HG03060 (cell line): ENCODE measurements at regions not wholly inside any gene's neighbourhood (a gene's known extent, or its start where the extent isn't known, plus 50 kb on each side); places are given as distances from the start of the nearest gene placed in this dataset.
A peak's percentile ranks its signal among the peaks of the same experiment; 100 is the strongest.

ENCODE experiments used
- ATAC-seq: cut with Tn5 transposase; IDR thresholded peaks from one replicate; pipeline ENCODE4 v1.9.1; 2021; ENCODE audit warnings: low read depth, moderate number of reproducible peaks; ENCODE audit not compliant: unreplicated experiment

DNA sequence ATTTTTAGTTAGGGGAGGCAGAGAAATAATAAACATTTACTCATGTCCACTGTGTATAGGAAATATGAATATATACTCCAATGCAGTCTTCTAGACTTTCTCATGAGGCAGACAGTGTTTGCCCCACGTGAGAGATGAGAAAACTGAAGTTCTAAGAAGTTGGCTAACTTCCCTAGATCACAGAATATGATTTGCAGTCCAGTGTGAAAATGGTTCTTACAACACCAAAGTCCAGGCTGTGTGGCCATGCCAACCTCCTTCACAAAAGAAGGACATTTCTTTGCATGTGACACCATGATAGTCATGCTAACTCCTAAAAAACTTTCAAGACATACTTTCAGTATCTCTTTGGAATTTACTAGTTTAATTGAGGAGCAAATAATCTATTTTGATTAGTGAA is 143.7 kb downstream of the IRS1 start:
- no peak for ATAC-seq

DNA sequence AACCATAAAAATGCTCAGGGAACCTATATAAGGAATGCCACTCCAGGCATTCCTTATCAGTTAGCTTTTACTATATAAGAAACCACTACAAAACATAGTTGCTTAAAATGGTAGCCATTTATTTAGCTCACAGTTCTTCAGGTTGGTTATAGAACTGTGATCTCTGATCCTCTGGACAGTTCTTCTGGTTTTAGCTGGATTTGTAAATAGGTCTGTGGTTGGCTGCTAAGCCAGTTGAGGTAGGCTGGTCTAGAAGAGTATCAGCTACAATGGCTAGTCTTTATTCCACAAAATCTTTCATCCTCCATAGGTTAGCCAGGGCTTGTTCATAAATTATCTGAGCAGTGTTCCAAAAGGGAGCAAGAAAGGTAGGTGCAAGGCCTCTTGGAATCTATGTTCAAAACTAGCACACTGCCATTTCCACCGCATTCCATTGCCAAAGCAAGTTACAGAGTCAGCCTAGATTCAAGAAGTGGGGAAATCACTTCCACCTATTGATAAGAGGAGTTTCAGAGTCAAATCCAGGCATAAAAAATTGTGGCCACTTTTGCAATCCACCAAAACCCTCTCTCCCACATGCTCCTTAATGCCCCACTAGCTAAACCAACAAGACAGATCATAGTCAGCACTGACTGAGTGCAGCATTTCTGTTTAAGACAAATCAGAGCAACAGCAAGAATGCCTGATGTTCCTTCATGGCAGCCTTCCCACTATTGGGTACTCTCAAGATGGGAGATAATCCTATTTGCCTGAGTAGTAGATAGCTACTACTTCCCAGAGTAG is 146.4 kb downstream of the IRS1 start:
- ATAC-seq = no peak

DNA sequence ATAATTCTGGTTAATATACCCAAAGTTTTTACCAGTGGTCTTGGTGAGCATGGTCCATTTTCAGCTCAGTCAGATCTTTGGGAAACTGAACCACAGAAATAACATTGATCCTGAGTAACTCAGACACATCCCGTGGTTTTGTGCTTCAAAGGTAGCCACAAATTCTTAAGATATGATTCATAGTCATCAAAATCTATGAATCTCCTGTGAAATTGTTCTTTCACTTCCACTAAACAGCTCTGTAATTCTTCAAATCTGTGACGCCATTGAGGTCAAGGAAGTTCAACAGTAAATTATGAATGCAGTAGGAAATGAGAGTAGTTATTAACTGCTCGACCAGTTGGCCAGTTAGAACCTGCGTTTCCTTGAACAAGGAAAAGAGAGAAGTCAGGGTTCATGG is 147.3 kb downstream of the IRS1 start:
- ATAC-seq = peak; percentile 43

DNA sequence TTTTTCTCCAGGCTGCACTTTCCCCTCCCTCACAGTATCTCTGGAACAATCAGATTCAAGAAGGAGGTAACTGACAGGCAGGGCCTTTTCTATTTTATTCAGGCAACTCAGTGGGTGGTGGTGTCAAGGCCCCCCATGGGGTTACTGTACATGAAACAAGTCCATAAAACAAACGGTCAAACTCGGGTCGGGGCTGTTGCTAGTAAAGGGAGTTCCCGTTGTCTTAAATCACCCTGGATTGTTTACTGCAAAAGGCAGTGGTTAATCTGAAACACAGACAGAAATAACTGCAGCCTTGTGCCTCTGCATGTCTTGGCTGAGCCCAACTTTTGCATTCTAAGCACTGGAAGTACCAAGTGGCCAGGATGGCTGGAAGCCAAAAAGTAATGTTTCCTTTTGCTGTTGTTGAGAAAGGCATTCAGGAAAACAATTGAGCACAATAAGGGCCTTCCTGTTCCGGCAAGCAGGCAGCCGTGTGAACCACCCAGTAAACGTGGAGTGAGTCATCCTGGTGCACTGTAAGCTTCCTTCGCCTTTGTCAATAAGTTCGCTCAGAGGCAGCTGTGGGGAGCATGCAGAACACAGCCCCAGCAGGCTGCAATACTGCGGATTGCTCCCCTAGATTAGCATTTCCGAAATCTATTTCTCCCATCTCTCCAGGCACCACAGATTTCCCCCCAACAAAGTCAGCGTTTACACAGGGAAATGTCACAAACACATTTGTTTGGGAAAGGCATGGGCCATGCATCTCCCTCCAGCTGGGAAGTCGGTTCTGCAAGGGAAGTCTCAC is 149.6 kb downstream of the IRS1 start:
- peak; percentile 86 for ATAC-seq

DNA sequence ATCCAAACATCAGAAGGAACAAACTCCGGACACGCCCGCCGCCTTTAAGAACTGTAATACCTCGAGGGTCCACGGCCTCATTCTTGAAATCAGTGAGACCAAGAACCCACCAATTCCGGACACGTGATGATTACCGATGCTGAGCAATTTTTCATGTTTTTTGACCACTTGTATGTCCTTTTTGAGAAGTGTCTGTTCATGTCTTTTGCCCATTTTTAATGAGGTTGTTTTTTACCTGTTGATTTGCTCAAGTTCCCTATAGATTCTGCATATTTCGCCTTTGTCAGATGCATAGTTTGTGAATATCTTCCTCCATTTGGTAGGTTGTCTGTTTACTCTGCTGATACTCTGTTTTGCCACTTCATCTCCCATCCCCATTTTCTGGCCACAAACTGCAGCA is 150.4 kb downstream of the IRS1 start:
- ATAC-seq = no peak

DNA sequence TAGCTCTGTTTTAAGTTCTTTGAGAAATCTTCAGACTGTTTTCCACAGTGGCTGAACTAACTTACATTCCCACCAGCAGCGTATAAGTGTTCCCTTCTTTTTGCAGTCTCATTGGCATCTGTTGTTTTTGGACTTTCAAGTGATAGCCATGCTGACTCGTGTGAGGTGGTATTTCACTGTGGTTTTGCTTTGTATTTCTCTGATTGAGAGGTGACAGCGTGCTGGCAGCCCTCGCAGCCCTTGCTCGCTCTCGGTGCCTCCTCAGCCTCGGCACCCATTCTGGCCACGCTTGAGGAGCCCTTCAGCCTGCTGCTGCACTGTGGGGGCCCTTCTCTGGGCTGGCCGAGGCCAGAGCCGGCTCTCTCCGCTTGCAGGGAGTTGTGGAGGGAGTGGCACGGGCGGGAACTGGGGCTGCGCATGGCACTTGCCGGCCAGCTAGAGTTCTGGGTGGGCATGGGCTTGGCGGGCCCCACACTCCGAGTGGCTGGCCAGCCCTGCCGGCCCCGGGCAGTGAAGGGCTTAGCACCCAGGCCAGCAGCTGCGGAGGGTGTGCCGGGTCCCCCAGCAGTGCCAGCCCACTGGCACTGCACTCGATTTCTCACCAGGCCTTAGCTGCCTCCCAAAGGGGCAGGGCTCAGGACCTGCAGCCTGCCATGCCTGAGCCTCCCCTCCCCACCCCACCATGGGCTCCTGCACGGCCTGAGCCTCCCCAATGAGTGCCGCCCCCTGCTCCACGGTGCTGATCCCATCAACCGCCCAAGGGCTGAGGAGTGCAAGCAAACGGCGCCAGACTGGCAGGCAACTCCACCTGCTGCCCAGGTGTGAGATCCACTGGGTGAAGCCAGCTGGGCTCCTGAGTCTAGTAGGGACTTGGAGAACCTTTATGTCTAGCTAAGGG is 151.8 kb downstream of the IRS1 start:
- ATAC-seq = no peak

DNA sequence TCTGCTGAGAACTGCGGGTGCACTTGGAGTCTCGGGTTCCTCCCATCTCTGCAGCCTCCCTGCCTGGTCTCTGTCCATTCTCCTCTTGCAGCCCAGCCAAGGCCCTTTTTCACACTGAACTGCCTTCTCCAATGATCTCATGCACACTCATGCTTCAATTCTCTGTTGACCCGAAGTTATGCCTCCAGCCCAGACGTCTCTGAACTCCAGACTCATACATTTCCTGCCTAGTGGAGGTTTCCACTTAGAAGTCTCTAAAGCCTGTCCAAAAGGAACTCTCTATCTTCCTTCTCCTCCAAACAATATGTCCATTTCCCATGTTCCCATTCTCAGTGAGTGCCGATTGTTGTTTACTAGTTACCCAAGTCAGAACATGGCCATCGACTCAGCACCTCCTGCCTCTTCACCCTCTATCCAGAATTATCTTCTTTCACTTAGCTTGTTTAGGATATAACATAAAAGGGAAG is 155.2 kb downstream of the IRS1 start:
- no peak for ATAC-seq

DNA sequence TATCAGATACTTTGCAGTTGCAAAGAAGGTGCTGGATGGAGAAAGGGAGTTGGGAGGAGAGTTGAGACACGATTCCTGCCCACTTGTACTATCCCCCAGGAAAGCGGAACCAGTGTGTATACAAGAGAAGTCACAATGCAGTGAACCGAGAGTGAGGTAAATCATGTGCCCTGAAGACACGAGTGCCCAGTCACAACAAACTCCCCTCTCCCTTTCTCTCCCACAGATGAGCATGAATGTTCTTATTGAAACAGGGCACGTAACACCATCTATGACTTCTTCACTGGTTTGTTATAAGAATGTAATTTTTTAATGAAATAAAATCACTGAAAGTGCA is 155.7 kb downstream of the IRS1 start:
- no peak for ATAC-seq

DNA sequence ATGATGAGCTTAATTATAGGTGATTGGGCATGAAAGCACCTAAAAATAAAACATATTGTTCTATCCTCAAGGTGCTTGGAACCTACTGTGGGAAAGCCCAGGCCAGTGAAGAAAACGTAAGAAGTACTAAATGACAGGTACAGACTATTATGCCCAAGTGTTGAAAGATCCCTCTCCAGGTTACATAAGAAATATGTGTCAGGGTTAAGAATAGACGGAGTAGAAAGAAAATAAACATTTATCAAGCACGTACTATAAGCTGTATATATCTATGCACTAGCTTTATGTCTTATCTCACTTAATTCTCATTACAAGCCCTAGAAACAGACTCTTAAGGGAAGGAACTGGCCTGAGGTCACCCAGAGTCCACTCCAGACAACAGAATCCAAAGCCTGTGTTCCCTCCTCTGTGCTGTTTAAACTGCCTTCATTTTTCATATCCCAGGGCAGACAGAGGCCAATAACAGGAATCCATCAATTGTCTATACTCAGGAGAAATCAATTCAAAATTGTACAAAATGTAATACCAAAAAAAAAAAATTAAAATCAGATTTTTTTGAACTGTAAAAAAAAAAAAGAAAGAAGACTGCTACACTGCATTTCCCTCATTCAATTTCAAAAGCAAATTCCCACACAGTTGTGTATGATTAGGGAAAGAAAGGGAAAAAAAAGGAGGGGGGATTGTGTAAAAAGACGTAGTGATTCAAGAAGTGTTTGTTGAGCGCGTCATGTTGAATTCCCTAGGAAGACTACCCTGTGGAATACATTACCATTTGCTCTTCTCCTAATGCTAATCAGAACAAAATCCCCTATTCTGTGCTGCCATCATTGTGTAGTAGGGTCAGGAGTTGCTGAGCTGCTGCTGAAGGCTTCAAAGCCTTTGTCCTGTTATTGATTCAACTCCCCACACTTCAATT is 156.3 kb downstream of the IRS1 start:
- ATAC-seq = no peak

DNA sequence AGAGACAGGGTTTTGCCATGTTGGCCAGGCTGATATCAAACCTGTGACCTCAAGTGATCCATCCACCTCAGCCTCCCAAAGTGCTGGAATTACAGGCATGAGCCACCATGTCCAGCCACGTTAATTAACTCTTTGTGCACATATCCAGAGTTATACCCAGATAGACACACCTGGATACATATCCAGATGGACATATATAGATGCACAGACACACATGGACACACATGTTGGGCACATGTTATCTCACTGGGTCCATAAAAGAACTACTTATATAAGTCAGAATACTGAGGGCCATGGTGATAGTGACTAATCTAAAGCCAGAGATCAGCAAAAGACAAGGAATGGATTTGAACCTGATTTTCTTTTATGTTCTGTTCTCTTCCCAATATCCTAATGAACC is 158.6 kb downstream of the IRS1 start:
- ATAC-seq = no peak

DNA sequence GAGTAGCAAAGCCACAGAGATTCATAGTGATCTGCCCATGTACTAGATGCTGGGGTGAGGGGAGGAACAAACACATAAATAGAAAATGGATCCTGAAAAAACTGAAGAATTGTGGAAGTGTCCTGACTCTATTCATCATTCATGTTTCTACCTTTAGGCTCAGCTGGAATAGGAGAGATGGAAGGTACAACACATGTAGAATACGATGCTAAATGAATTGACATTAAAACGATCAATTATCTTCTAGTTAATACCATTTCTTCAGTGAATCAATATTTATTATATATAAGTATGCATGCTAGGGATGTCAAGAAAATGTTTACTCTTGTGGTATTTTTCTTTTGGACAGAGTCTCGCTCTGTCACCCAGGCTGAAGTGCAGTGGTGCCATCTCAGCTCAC is 159.1 kb downstream of the IRS1 start:
- no peak for ATAC-seq

DNA sequence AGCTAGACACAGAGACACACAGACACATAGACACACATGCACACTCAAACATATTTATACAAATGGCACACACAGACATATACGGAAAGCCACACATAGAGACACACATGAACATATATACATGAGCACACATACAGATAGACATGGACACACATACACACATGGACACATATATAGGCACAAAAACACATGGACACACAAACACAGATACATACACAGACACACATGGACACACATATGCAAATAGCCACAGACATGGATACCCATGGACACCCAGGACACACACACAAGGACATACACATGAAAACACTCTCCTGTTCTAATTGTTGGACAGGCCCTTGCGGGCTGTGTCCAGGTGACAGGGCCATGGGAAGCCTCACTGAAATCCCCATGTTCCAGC is 160.1 kb downstream of the IRS1 start:
- ATAC-seq = no peak

DNA sequence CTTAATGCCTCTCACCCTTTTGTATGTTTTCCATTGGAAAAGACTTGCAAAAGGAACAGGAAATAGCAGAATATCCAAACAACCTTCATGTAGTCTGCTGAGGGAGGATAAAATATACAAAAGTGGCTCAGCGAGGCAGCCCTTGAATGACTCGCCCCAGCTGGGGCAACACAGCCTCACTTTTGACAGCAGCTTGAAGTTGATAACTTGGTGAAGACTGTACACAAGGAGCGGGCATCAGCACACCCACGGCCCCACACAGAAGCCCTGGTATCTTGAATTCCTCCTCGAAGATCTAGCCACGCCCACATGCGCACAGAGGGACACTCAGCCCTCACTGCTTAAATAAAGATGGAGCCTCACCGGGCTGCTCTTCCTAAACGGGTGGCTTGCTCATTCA is 161.0 kb downstream of the IRS1 start:
- ATAC-seq = no peak

DNA sequence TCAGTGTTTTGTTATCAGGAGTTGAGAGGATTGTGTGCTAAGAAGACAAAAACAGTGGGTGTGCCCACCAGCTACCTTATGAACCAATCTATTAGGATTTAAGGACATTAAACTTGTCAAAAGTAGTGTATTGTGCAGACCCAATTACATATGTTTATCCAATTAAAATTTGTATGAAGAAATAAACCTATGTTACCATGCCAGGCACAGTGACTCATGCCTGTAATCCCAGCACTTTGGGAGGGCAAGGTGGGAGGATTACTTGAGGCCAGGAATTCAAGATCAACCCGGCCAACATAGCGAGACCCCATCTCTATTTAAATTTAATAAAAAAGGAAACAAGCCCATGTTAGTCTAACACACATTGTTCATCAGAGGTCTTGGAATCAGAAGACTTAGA is 162.2 kb downstream of the IRS1 start:
- no peak for ATAC-seq

DNA sequence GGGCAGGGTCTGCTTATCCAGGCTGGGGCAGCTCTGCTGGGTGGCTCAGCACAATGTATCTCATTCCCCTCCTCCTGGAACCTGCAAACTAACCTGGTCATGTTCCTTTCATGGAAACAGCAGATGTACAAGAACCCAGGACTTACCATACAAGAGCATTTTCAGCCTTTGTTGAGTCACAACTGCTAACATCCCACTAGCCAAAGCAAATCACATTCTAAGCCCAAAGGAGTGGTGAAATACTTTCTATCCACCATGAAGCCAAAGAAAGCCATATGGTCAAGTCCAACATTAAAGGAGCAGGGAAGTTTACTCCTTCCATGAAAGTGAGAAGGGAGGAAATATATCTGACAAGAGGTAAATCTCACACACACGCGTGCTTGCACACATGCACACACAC is 163.0 kb downstream of the IRS1 start:
- ATAC-seq = no peak

DNA sequence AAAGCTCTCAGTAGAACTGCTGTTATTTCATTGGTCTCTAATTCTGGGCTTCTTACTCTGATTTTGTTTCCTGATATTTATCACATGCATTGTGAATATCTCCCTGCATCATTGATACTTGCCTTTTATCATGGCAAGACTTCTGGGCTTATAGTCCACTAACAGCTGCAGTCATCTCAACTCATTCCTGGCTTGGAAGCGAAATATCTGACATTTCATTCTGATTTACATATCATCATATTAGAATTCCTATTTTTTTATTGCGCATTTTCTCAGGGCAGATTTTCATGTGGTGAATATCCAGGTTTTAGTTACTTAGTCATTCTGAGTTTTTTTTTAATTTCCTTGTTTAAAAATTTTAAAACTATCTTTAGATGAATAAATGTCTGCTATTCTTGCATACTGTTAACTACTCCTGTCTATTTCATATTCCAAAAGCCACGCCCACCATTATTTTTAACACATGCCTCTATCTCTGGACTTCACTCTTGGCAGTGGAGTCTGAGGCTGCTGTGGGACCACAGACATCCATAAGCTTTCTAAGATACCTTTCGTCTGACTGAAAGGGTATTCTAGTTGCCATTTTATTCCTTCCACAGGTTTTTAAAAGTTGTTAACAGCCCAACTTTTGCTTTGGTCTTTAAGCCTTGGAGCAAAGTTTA is 164.5 kb downstream of the IRS1 start:
- ATAC-seq = no peak

DNA sequence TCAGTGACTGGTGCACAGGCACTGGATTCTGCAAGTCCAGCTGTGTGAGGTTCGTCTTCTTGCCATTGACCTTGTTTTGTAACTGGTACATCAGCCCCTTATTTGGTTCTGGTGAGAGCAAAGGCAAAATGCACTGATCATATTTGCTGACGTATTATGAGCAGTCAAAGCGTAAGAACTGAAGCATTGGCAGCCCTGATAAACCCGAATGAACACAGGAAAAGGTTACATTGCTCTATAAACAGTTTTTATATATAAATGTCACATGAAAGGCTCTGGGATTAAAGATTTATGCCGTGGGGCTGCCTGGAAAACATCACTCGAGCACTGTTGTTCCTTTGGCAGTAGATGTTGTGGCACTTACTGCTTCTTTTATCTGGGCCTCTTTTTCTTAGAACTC is 167.9 kb downstream of the IRS1 start:
- ATAC-seq = no peak

DNA sequence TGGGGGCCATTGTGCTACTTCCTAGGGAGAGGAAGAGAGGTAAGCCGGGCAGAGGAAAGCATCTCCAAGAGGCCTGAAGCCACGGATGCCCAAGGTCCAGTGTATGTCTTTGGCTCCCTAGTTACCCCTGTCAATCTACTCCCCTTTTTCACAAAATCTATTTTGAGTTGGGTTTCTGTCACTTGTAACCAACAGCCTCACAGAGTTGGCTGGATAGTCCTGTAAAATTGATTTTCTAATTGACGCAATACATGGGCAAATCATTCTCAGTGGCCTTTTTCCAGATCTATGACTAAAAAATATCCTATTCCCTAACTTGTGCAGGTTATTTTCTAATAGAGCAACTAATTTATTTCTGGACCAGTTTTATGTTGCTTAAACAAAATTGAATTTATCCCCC is 168.4 kb downstream of the IRS1 start:
- ATAC-seq = no peak

DNA sequence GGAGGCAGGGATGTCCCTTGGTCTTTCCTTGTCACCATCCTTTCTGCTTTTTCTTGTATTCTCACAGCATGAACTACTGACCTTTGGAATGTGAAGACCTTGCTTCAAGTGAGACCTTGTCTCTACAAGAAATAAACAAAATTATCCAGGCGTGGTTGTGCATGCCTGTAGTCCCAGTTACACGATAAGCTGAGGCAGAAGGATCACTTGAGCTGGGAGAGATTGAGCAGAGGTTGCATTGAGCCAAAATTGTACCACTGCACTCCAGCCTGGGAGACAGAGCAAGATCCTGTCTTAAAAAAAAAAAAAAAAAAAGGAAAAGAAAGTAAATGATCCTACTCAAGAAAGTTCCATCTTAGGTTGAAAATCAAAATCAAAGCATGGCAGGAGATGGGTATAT is 173.7 kb downstream of the IRS1 start:
- ATAC-seq = no peak
